K562 (cell line): ENCODE measurements at regions not wholly inside any gene's neighbourhood (a gene's known extent, or its start where the extent isn't known, plus 50 kb on each side); places are given as distances from the start of the nearest gene placed in this dataset.

Experiments
- ATAC-seq: fragments of 200-7000 bp; cut with Tn5 transposase; 3 replicates; pipeline ENCODE4 v1.9.1; 2020; ENCODE audit warnings: moderate library complexity
- BruUV-seq: library from RNA; stranded (reverse); fragments of 400-500 nt; replicated peaks from 2 replicates; lab custom pipeline; 2021; lab: Mats Ljungman, UMichigan
- CTCF ChIA-PET: fragments of 300-600 bp; formaldehyde crosslinking; extraction: SDS; loops from one replicate; lab custom pipeline; 2021; ENCODE audit warnings: low intra/inter-chr PET ratio; lab: Yijun Ruan, JAX
- POLR2A ChIA-PET: fragments of 300-600, 350-650 bp; sonication (Branson Sonifier 250); formaldehyde crosslinking; extraction: SDS; loops from one replicate; lab custom pipeline; 2021; ENCODE audit warnings: antibody characterized with exemption, inconsistent platforms; lab: Yijun Ruan, JAX
- DNase-seq, 4 experiments: peaks; one replicate each; pipeline versions ENCODE4 v3.0.0 to v3.0.0-alpha.2; 2011 to 2018; ENCODE audit warnings: low spot score in 3 of 4, mixed read lengths in 3 of 4; ENCODE audit errors: extremely low read depth in 1 of 4
- FAIRE-seq: peaks from 2 replicates; lab custom pipeline; 2011; peaks lifted over from hg19 to GRCh38; lab: Jason Lieb, UNC
- H2AFZ ChIP-seq: 2 replicates; pipeline ENCODE4 v1.6.0; 2011; ENCODE audit warnings: low read depth, low read length, control low read depth, inconsistent platforms
- H3K27ac ChIP-seq: fragments of 200-600 bp; 3 replicates; pipeline ENCODE4 v1.8.0; 2011; ENCODE audit warnings: low read depth, mild to moderate bottlenecking, control low read depth, inconsistent platforms, low read length, moderate library complexity, mixed read lengths; ENCODE audit errors: extremely low read depth
- H3K27me3 ChIP-seq, 2 experiments: fragments of 300-600 bp in 1 of 2; 2 replicates in 1 of 2; 3 replicates in 1 of 2; pipeline versions ENCODE4 v1.6.0 to v1.8.0; 2011; ENCODE audit warnings: inconsistent platforms in 2 of 2, low read length in 2 of 2, mild to moderate bottlenecking in 1 of 2, mixed read lengths in 1 of 2, moderate library complexity in 1 of 2; ENCODE audit not compliant: control insufficient read depth in 2 of 2, insufficient read depth in 2 of 2
- H3K36me3 ChIP-seq: fragments of 300-600 bp; 3 replicates; pipeline ENCODE4 v1.8.0; 2011; ENCODE audit warnings: mild to moderate bottlenecking, low read length, inconsistent platforms; ENCODE audit not compliant: control insufficient read depth, insufficient read depth
- H3K4me1 ChIP-seq, 2 experiments: fragments of 200-600 bp in 1 of 2; replicated peaks in 1 of 2; 2 replicates in 1 of 2; 3 replicates in 1 of 2; pipeline versions ENCODE4 v1.5.1 to v1.8.0; 2011; ENCODE audit warnings: inconsistent platforms in 2 of 2, low read length in 2 of 2, mild to moderate bottlenecking in 1 of 2, mixed read lengths in 1 of 2, moderate library complexity in 1 of 2; ENCODE audit not compliant: control insufficient read depth in 2 of 2, insufficient read depth in 2 of 2
- H3K4me2 ChIP-seq: 2 replicates; pipeline ENCODE4 v1.6.1; 2011; ENCODE audit warnings: low read length, control low read depth, inconsistent platforms, mixed read lengths; ENCODE audit not compliant: insufficient read depth
- H3K4me3 ChIP-seq: fragments of 200-600 bp; sonication (generic), shearing (Covaris generic); 2 replicates; pipeline ENCODE4 v1.5.1; 2016; ENCODE audit warnings: control low read depth, inconsistent platforms
- H3K79me2 ChIP-seq: fragments of 200-600 bp; 3 replicates; pipeline ENCODE4 v1.8.0; 2011; ENCODE audit warnings: low read length, inconsistent platforms; ENCODE audit not compliant: control insufficient read depth, insufficient read depth
- H3K9ac ChIP-seq, 2 experiments: 2 replicates each; pipeline versions ENCODE4 v1.6.0 to v1.6.1; 2011; ENCODE audit warnings: low read depth in 2 of 2, low read length in 2 of 2, control low read depth in 1 of 2, inconsistent platforms in 1 of 2, mild to moderate bottlenecking in 1 of 2, mixed read lengths in 1 of 2; ENCODE audit not compliant: insufficient read depth in 1 of 2
- H3K9me1 ChIP-seq: one replicate; pipeline ENCODE4 v1.6.0; 2011; ENCODE audit warnings: inconsistent platforms, mild to moderate bottlenecking, low read length, moderate library complexity; ENCODE audit not compliant: control insufficient read depth, insufficient read depth
- H3K9me3 ChIP-seq: replicated peaks from 2 replicates; pipeline ENCODE4 v1.5.1; 2011; ENCODE audit warnings: low read depth, low read length, inconsistent platforms; ENCODE audit not compliant: control insufficient read depth, insufficient read depth
- H4K20me1 ChIP-seq: replicated peaks from 2 replicates; pipeline ENCODE4 v1.6.1; 2011; ENCODE audit warnings: low read length, inconsistent platforms, mixed read lengths; ENCODE audit not compliant: control insufficient read depth, insufficient read depth
- CTBP1 ChIP-seq: fragments of 450-650 bp; IDR thresholded peaks from 2 replicates; pipeline ENCODE4 v1.6.1; 2016; ENCODE audit warnings: borderline replicate concordance
- ESRRA ChIP-seq: fragments of 450-650 bp; IDR thresholded peaks from 2 replicates; pipeline ENCODE4 v1.6.1; 2014; ENCODE audit warnings: low read depth, mild to moderate bottlenecking, moderate library complexity, borderline replicate concordance
- JUND ChIP-seq, 2 experiments: IDR thresholded peaks; 2 replicates in 1 of 2; 3 replicates in 1 of 2; pipeline ENCODE4 v1.6.1; 2011; ENCODE audit warnings: borderline replicate concordance in 2 of 2, low read depth in 2 of 2, low read length in 2 of 2, improper control_type of control experiment in 1 of 2, missing biosample characterization in 1 of 2, missing genetic modification characterization in 1 of 2, missing genetic modification reagents in 1 of 2
- MEF2A ChIP-seq: IDR thresholded peaks from 2 replicates; pipeline ENCODE4 v1.6.1; 2011; ENCODE audit warnings: low read depth, mild to moderate bottlenecking, low read length, moderate library complexity; ENCODE audit not compliant: control insufficient read depth
- NCOA1 ChIP-seq: fragments of 450-650 bp; IDR thresholded peaks from 2 replicates; pipeline ENCODE4 v1.6.1; 2016; ENCODE audit warnings: low read depth
- NRF1 ChIP-seq, 2 experiments: fragments of 450-650 bp; IDR thresholded peaks in 1 of 2; conservative IDR thresholded peaks in 1 of 2; 2 replicates each; pipeline ENCODE4 v1.6.1; 2014; ENCODE audit warnings: mild to moderate bottlenecking in 2 of 2
- SIRT6 ChIP-seq: IDR thresholded peaks from one replicate; pipeline ENCODE4 v1.6.1; 2012; ENCODE audit warnings: low read depth, mild to moderate bottlenecking, control low read depth, inconsistent platforms, low read length, moderate library complexity
- SMARCE1 ChIP-seq: fragments of 450-650 bp; IDR thresholded peaks from 2 replicates; pipeline ENCODE4 v1.7.1; 2016; ENCODE audit warnings: mild to moderate bottlenecking
- TRIM24 ChIP-seq, 2 experiments: fragments of 450-650 bp; IDR thresholded peaks; 2 replicates each; pipeline ENCODE4 v1.6.1; 2016
- ZNF184 ChIP-seq: sonication (generic); formaldehyde crosslinking; IDR thresholded peaks from 2 replicates; pipeline ENCODE4 v1.5.0; 2020; ENCODE audit warnings: missing genetic modification reagents
- WGBS: fragments of 100-300 bp; shearing (Covaris generic); methylation state at CpG from one replicate; pipeline ENCODE4 v1.1.6; 2016; ENCODE audit warnings: low coverage, mixed read lengths; ENCODE audit not compliant: insufficient coverage; ENCODE audit errors: missing lambda C conversion rate; 5-methylcytosine and 5-hydroxymethylcytosine counted together
- in situ Hi-C: fragments of 300-500 bp; cut with MboI; formaldehyde crosslinking; loops from 4 replicates; pipeline ENCODE4 v1.15.0; 2018; ENCODE audit warnings: inconsistent platforms, mixed read lengths
- intact Hi-C: fragments of 100-400 bp; cut with micrococcal nuclease; formaldehyde crosslinking; loops from 2 replicates; pipeline ENCODE4 v1.14.2; 2022
- TF ChIP-seq, protein P1 (sequence below), 2 experiments: fragments of 150-350 bp in 1 of 2; IDR thresholded peaks; 2 replicates each; pipeline ENCODE4 v1.6.1; 2012 to 2016; ENCODE audit warnings: low read depth in 2 of 2, low read length in 2 of 2, mild to moderate bottlenecking in 1 of 2, moderate library complexity in 1 of 2
- TF ChIP-seq, protein P2 (sequence below): fragments of 250-450 bp; sonication (Bioruptor Pico); IDR thresholded peaks from 2 replicates; pipeline ENCODE4 v1.5.0; 2020; ENCODE audit warnings: mild to moderate bottlenecking
- TF ChIP-seq, protein P3 (sequence below): fragments of 450-650 bp; formaldehyde crosslinking; IDR thresholded peaks from 2 replicates; pipeline ENCODE4 v1.4.0; 2020; ENCODE audit warnings: mild to moderate bottlenecking, moderate library complexity

DNA sequence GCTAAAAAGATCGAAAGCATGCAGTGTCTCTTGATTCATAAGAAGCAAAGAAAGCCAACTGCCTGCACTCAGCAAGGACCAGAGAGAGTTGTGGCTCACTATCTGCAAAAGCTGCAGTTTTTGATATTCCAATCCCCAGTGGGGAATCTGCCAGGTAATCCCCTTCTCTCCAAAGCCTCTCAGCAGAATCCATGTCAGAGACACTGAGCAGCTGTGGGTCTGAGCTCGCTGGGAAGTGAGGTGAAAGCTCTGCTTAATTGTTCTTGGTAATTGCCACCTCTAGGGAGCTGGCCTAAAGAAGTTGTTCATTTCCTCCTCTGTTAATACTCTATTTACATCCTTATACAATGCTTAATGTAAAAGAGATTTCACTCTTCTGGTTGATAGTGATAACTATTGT lies 261.3 kb upstream of the LRRC4C start:
- BruUV-seq, result no TSS peak
- no peak for TF ChIP-seq JUND (IDR thresholded peaks at IDR 0.05; ENCODE audit: borderline replicate concordance, low read depth, low read length)
- TF ChIP-seq JUND (tag; IDR thresholded peaks at IDR 0.05; ENCODE audit: borderline replicate concordance, low read depth, low read length), result no peak
- TF ChIP-seq SIRT6, result no peak
- no peak for TF ChIP-seq SMARCE1
- TF ChIP-seq, protein P1, sequence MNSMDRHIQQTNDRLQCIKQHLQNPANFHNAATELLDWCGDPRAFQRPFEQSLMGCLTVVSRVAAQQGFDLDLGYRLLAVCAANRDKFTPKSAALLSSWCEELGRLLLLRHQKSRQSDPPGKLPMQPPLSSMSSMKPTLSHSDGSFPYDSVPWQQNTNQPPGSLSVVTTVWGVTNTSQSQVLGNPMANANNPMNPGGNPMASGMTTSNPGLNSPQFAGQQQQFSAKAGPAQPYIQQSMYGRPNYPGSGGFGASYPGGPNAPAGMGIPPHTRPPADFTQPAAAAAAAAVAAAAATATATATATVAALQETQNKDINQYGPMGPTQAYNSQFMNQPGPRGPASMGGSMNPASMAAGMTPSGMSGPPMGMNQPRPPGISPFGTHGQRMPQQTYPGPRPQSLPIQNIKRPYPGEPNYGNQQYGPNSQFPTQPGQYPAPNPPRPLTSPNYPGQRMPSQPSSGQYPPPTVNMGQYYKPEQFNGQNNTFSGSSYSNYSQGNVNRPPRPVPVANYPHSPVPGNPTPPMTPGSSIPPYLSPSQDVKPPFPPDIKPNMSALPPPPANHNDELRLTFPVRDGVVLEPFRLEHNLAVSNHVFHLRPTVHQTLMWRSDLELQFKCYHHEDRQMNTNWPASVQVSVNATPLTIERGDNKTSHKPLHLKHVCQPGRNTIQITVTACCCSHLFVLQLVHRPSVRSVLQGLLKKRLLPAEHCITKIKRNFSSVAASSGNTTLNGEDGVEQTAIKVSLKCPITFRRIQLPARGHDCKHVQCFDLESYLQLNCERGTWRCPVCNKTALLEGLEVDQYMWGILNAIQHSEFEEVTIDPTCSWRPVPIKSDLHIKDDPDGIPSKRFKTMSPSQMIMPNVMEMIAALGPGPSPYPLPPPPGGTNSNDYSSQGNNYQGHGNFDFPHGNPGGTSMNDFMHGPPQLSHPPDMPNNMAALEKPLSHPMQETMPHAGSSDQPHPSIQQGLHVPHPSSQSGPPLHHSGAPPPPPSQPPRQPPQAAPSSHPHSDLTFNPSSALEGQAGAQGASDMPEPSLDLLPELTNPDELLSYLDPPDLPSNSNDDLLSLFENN (IDR thresholded peaks at IDR 0.05; ENCODE audit: low read depth in 2 of 2, low read length in 2 of 2), result no peak
- no peak for TF ChIP-seq ZNF184
- no peak for TF ChIP-seq NRF1 (conservative IDR thresholded peaks at IDR 0.05 in 1 of 2, IDR thresholded peaks at IDR 0.05 in 1 of 2)
- TF ChIP-seq TRIM24 (IDR thresholded peaks at IDR 0.05), result no peak
- TF ChIP-seq MEF2A, result no peak
- no peak for TF ChIP-seq NCOA1
- TF ChIP-seq, protein P2, sequence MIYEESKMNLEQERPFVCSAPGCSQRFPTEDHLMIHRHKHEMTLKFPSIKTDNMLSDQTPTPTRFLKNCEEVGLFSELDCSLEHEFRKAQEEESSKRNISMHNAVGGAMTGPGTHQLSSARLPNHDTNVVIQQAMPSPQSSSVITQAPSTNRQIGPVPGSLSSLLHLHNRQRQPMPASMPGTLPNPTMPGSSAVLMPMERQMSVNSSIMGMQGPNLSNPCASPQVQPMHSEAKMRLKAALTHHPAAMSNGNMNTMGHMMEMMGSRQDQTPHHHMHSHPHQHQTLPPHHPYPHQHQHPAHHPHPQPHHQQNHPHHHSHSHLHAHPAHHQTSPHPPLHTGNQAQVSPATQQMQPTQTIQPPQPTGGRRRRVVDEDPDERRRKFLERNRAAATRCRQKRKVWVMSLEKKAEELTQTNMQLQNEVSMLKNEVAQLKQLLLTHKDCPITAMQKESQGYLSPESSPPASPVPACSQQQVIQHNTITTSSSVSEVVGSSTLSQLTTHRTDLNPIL (CRISPR knock-in tag), result no peak
- no peak for TF ChIP-seq CTBP1
- no peak for TF ChIP-seq ESRRA
- TF ChIP-seq, protein P3, sequence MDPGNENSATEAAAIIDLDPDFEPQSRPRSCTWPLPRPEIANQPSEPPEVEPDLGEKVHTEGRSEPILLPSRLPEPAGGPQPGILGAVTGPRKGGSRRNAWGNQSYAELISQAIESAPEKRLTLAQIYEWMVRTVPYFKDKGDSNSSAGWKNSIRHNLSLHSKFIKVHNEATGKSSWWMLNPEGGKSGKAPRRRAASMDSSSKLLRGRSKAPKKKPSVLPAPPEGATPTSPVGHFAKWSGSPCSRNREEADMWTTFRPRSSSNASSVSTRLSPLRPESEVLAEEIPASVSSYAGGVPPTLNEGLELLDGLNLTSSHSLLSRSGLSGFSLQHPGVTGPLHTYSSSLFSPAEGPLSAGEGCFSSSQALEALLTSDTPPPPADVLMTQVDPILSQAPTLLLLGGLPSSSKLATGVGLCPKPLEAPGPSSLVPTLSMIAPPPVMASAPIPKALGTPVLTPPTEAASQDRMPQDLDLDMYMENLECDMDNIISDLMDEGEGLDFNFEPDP (CRISPR knock-in tag), result no peak
- H2AFZ ChIP-seq, result no peak overlapping the region
- no peaks in the 10 kb centered on the region for H3K36me3 ChIP-seq
- ChIA-PET POLR2A (interaction anchor here (0.6 kb wide), 1 partner anchor 148 kb away, joined by 3 read pairs; no protein-coding TSS in a partner anchor), CTCF (no interaction called here)
- intact Hi-C loops (no loop called here), in situ Hi-C loops (no loop called here)
- no peak overlapping the region for H3K9ac ChIP-seq
- H3K4me1 ChIP-seq, result no peaks in the 10 kb centered on the region
- no peak overlapping the region for H3K4me2 ChIP-seq
- no peak for ATAC-seq
- no peak for FAIRE-seq
- H3K9me1 ChIP-seq, result no peaks in the 10 kb centered on the region
- H3K79me2 ChIP-seq, result no peaks in the 10 kb centered on the region
- WGBS, result 0% methylated on average over 2 of the region's 2 CpGs
- H3K27ac ChIP-seq, result no peak overlapping the region
- no peak overlapping the region for H3K4me3 ChIP-seq
- H3K27me3 ChIP-seq, result no peaks in the 10 kb centered on the region
- no peak for DNase-seq
- no peaks in the 10 kb centered on the region for H4K20me1 ChIP-seq
- H3K9me3 ChIP-seq, result no peaks in the 10 kb centered on the region
